HFFc6 (cell line): ENCODE measurements at regions not wholly inside any gene's neighbourhood (a gene's known extent, or its start where the extent isn't known, plus 50 kb on each side); places are given as distances from the start of the nearest gene placed in this dataset.

Experiments used
- DNase-seq: peaks from one replicate; pipeline ENCODE4 v3.0.0-alpha.2; 2018
- H3K27ac Mint-ChIP-seq: 2 replicates; pipeline ENCODE4 v1.8.0; 2020; ENCODE audit warnings: mild to moderate bottlenecking, mixed read lengths
- H3K27me3 Mint-ChIP-seq: 2 replicates; pipeline ENCODE4 v1.8.0; 2021; ENCODE audit warnings: mild to moderate bottlenecking, moderate library complexity, mixed read lengths; ENCODE audit not compliant: insufficient read depth
- H3K36me3 Mint-ChIP-seq: 2 replicates; pipeline ENCODE4 v1.8.0; 2021; ENCODE audit warnings: low read depth, mixed read lengths
- H3K4me1 Mint-ChIP-seq: 2 replicates; pipeline ENCODE4 v1.8.0; 2020; ENCODE audit warnings: low read depth, mixed read lengths
- H3K4me3 Mint-ChIP-seq: 2 replicates; pipeline ENCODE4 v1.8.0; 2020; ENCODE audit warnings: mild to moderate bottlenecking, moderate library complexity, mixed read lengths
- H3K9me3 Mint-ChIP-seq: 2 replicates; pipeline ENCODE4 v1.8.0; 2020; ENCODE audit warnings: mild to moderate bottlenecking, mixed read lengths
- TF ChIP-seq, protein P1 (sequence below): fragments of 200-600 bp; sonication (generic); IDR thresholded peaks from 2 replicates; pipeline ENCODE4 v1.5.0; 2021; ENCODE audit warnings: antibody characterized with exemption, mild to moderate bottlenecking

DNA sequence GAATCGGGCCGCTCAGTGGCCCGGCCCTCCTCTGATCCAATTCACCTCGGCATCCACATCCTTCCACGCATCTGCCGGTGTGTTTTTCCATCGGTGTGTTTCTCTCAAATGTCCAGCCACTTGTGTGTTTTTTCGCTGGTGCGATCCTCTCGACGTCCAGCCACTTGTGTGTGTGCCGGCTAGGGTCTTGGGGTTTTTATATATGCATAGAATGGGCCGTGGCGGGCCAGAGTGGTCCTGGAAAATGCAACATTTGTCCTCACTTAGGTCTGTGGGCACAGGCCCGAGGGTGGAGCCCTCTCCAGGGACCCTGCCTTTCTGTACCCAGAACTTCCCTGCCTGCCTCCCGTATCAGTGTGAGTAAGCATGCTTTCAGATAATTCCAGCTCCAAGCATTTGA is 1106.4 kb downstream of the AMY1C start:
- Mint-ChIP-seq H3K9me3 (peaks cover 27% of the 10 kb centered on the region), H3K36me3 (no peaks in the 10 kb centered on the region), H3K4me1 (no peaks in the 10 kb centered on the region), H3K4me3 (no peak overlapping the region), H3K27me3 (no peaks in the 10 kb centered on the region), H3K27ac (no peak overlapping the region)
- TF ChIP-seq, protein P1, sequence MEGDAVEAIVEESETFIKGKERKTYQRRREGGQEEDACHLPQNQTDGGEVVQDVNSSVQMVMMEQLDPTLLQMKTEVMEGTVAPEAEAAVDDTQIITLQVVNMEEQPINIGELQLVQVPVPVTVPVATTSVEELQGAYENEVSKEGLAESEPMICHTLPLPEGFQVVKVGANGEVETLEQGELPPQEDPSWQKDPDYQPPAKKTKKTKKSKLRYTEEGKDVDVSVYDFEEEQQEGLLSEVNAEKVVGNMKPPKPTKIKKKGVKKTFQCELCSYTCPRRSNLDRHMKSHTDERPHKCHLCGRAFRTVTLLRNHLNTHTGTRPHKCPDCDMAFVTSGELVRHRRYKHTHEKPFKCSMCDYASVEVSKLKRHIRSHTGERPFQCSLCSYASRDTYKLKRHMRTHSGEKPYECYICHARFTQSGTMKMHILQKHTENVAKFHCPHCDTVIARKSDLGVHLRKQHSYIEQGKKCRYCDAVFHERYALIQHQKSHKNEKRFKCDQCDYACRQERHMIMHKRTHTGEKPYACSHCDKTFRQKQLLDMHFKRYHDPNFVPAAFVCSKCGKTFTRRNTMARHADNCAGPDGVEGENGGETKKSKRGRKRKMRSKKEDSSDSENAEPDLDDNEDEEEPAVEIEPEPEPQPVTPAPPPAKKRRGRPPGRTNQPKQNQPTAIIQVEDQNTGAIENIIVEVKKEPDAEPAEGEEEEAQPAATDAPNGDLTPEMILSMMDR: no peak
- DNase-seq: no peak

DNA sequence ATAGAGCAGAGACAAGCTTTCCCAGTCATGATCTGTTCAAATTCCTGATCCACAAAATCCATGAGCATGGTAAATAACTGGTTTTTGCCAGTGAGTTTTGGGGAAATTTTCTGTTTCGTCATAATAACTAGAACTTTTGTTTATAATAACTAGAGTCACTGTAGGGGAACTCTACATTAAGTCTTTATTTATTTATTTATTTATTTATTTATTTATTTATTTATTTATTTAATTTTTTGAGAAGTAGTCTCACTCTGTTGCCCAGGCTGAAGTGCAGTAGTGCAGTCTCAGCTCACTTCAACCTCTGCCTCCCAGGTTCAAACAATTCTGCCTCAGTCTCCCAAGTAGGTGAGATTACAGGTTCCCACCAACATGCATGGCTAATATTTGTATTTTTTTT is 1106.8 kb downstream of the AMY1C start:
- no peak overlapping the region for H3K27ac Mint-ChIP-seq
- H3K9me3 Mint-ChIP-seq: peaks cover 27% of the 10 kb centered on the region
- TF ChIP-seq, protein P1: no peak
- no peaks in the 10 kb centered on the region for H3K27me3 Mint-ChIP-seq
- no peak overlapping the region for H3K4me3 Mint-ChIP-seq
- no peak for DNase-seq
- no peaks in the 10 kb centered on the region for H3K4me1 Mint-ChIP-seq
- H3K36me3 Mint-ChIP-seq: no peaks in the 10 kb centered on the region

DNA sequence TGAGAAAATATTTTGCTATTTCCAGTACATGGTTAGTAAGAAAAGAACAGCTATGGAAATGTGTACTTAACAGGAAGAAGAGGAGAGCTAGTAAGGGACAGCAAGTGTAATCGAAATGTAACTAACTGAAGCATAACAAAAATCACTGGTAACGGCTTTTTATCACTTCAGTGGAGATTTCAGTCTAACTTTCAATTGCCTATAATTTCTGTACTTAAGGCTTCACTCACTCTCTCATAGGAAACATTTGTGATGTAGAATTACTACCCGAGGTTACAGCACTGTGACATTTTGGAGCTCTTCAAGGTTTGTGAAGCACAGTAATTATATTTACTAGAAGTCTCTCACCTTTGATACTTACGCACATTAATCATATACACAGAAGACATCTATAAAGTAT is 1119.1 kb downstream of the AMY1C start:
- DNase-seq: no peak
- no peaks in the 10 kb centered on the region for H3K36me3 Mint-ChIP-seq
- no peak overlapping the region for H3K4me3 Mint-ChIP-seq
- H3K27ac Mint-ChIP-seq: no peak overlapping the region
- no peaks in the 10 kb centered on the region; the same call in 1 of the 2 replicates for H3K27me3 Mint-ChIP-seq
- no peaks in the 10 kb centered on the region for H3K4me1 Mint-ChIP-seq
- TF ChIP-seq, protein P1: no peak
- peaks cover 9% of the 10 kb centered on the region for H3K9me3 Mint-ChIP-seq

DNA sequence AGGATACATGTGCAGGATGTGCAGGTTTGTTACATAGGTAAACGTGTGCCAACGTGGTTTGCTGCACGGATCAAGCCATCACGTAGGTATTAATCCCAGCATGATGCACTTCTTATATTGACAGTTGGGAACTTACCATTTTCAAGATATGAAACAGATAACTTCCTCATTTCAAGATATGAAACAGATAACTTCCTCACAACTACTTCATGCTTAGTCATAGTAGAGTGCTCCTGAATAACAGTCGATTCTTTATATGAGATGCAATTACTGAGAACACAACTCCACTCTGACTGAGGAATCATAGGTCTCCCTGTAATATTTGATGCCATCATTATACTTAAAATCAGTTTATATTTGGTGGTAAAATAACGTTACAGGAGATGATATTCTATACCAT is 1124.3 kb downstream of the AMY1C start:
- Mint-ChIP-seq H3K4me3 (no peak overlapping the region), H3K36me3 (no peaks in the 10 kb centered on the region), H3K27me3 (no peaks in the 10 kb centered on the region; the same call in 1 of the 2 replicates), H3K4me1 (no peaks in the 10 kb centered on the region), H3K9me3 (peaks cover 16% of the 10 kb centered on the region), H3K27ac (no peak overlapping the region)
- no peak for DNase-seq
- TF ChIP-seq, protein P1: no peak

DNA sequence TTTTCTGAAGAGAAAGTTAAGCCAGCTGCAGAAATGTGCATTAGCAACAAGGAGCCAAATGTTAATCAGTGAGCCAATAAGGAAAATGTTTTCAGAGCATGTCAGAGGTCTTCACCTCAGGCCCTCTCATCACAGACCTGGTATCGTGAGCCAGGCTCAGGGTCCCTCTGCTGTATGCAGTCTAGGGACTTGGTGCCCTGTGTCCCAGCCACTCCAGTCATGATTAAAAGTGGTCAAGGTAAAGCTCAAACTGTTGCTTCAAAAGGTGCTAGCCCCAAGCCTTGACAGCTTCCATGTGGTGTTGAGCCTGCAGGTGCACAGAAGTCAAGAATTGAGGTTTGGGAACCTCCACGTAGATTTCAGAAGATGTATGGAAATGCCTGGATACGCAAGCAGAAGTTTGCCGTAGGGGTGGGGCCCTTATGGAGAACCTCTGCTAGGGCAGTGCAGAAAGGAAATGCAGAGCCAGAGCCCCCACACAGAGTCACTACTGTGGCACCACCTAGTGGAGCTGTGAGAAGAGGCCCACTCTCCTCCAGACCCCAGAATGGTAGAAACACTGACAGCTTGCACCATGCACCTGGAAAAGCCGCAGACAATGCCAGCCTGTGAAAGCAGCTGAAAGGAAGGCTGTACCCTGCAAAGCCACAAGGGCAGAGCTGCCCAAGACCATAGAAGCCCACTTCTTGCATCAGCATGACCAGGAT is 1128.7 kb downstream of the AMY1C start:
- H3K4me1 Mint-ChIP-seq: no peaks in the 10 kb centered on the region
- H3K27me3 Mint-ChIP-seq: no peaks in the 10 kb centered on the region; the same call in 1 of the 2 replicates
- TF ChIP-seq, protein P1: no peak
- no peak overlapping the region for H3K4me3 Mint-ChIP-seq
- H3K27ac Mint-ChIP-seq: no peak overlapping the region
- H3K36me3 Mint-ChIP-seq: no peaks in the 10 kb centered on the region
- DNase-seq: no peak
- peaks cover 11% of the 10 kb centered on the region for H3K9me3 Mint-ChIP-seq
